MM.1S (cell line): ENCODE measurements at regions not wholly inside any gene's neighbourhood (a gene's known extent, or its start where the extent isn't known, plus 50 kb on each side); places are given as distances from the start of the nearest gene placed in this dataset.

Experiments used
- DNase-seq: peaks from one replicate; pipeline ENCODE4 v3.0.0-alpha.2; 2015
- H2AFZ ChIP-seq: fragments of 300-600 bp; sonication (generic); 2 replicates; pipeline ENCODE4 v1.6.0; 2016; ENCODE audit warnings: antibody characterized with exemption, low read length
- H3F3A ChIP-seq: fragments of 300-600 bp; sonication (generic); 2 replicates; pipeline ENCODE4 v1.6.1; 2016; ENCODE audit warnings: mild to moderate bottlenecking, antibody characterized with exemption, low read length, moderate library complexity, mixed read lengths; ENCODE audit not compliant: insufficient read depth
- H3K27ac ChIP-seq: fragments of 300-600 bp; sonication (generic); 2 replicates; pipeline ENCODE4 v1.5.1; 2016; ENCODE audit warnings: mild to moderate bottlenecking, low read length
- H3K27me3 ChIP-seq: fragments of 300-600 bp; sonication (generic); replicated peaks from 2 replicates; pipeline ENCODE4 v1.6.0; 2016; ENCODE audit warnings: low read length; ENCODE audit not compliant: insufficient read depth
- H3K36me3 ChIP-seq: fragments of 300-600 bp; sonication (generic); replicated peaks from 2 replicates; pipeline ENCODE4 v1.6.1; 2016; ENCODE audit warnings: mild to moderate bottlenecking, low read length, mixed read lengths; ENCODE audit not compliant: insufficient read depth
- H3K4me1 ChIP-seq: fragments of 300-600 bp; sonication (generic); 2 replicates; pipeline ENCODE4 v1.6.1; 2016; ENCODE audit warnings: low read length, mixed read lengths
- H3K4me2 ChIP-seq: fragments of 300-600 bp; sonication (generic); 2 replicates; pipeline ENCODE4 v1.6.0; 2016; ENCODE audit warnings: low read depth, low read length
- H3K4me3 ChIP-seq: fragments of 300-600 bp; sonication (generic); 2 replicates; pipeline ENCODE4 v1.5.1; 2016; ENCODE audit warnings: low read length, mixed read lengths
- H3K79me2 ChIP-seq: fragments of 300-600 bp; sonication (generic); 2 replicates; pipeline ENCODE4 v1.6.1; 2016; ENCODE audit warnings: mixed run types, low read length, mixed read lengths
- H3K9ac ChIP-seq: fragments of 300-600 bp; sonication (generic); 2 replicates; pipeline ENCODE4 v1.6.1; 2016; ENCODE audit warnings: low read length, mixed read lengths
- H3K9me2 ChIP-seq: fragments of 300-600 bp; sonication (generic); replicated peaks from 2 replicates; pipeline ENCODE4 v1.6.1; 2016; ENCODE audit warnings: mild to moderate bottlenecking, low read length, mixed read lengths; ENCODE audit not compliant: insufficient read depth
- H3K9me3 ChIP-seq: fragments of 300-600 bp; sonication (generic); replicated peaks from 2 replicates; pipeline ENCODE4 v1.6.1; 2016; ENCODE audit warnings: mild to moderate bottlenecking, low read length, mixed read lengths; ENCODE audit not compliant: insufficient read depth
- H4K20me1 ChIP-seq: fragments of 300-600 bp; sonication (generic); 2 replicates; pipeline ENCODE4 v1.6.1; 2016; ENCODE audit warnings: mild to moderate bottlenecking, low read length, moderate library complexity, mixed read lengths; ENCODE audit not compliant: insufficient read depth
- EZH2 ChIP-seq: fragments of 300-600 bp; sonication (generic); optimal IDR thresholded peaks from 2 replicates; pipeline ENCODE3; 2017; ENCODE audit warnings: low read depth, mild to moderate bottlenecking, antibody characterized with exemption, low read length, mixed read lengths
- EZH2phosphoT487 ChIP-seq: fragments of 300-600 bp; sonication (generic); IDR thresholded peaks from 2 replicates; pipeline ENCODE4 v1.6.1; 2018; ENCODE audit warnings: antibody characterized with exemption, low read length
- TF ChIP-seq, protein P1 (sequence below): fragments of 300-600 bp; sonication (generic); IDR thresholded peaks from 2 replicates; pipeline ENCODE4 v1.5.1; 2016; ENCODE audit warnings: antibody characterized with exemption, low read length, mixed read lengths

DNA sequence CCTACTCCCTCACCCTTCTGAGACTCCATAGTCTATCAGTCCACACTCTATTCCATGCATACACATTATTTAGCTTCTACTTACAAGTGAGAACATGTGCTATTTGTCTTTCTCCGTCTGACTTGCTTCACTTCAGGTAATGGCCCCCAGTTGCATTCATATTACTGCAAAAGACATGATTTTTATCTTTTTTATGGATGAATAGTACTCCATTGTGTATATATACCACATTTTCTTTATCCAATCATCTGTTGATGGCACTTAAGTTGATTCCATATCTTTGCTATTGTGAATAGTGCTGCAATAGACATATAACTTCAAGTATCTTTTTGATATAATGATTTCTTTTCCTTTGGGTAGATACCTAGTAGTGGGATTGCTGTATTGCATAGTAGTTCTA lies 171.8 kb downstream of the DACT1 start:
- Histone ChIP-seq H3K9ac (no peak overlapping the region), H3K27ac (no peak overlapping the region), H2AFZ (no peak overlapping the region), H3K4me1 (no peaks in the 10 kb centered on the region), H4K20me1 (no peaks in the 10 kb centered on the region), H3K4me2 (no peak overlapping the region), H3F3A (no peaks in the 10 kb centered on the region), H3K36me3 (no peaks in the 10 kb centered on the region), H3K9me2 (no peaks in the 10 kb centered on the region), H3K9me3 (no peaks in the 10 kb centered on the region), H3K27me3 (no peaks in the 10 kb centered on the region), H3K79me2 (no peaks in the 10 kb centered on the region), H3K4me3 (no peak overlapping the region)
- TF ChIP-seq EZH2phosphoT487: no peak
- TF ChIP-seq, protein P1, sequence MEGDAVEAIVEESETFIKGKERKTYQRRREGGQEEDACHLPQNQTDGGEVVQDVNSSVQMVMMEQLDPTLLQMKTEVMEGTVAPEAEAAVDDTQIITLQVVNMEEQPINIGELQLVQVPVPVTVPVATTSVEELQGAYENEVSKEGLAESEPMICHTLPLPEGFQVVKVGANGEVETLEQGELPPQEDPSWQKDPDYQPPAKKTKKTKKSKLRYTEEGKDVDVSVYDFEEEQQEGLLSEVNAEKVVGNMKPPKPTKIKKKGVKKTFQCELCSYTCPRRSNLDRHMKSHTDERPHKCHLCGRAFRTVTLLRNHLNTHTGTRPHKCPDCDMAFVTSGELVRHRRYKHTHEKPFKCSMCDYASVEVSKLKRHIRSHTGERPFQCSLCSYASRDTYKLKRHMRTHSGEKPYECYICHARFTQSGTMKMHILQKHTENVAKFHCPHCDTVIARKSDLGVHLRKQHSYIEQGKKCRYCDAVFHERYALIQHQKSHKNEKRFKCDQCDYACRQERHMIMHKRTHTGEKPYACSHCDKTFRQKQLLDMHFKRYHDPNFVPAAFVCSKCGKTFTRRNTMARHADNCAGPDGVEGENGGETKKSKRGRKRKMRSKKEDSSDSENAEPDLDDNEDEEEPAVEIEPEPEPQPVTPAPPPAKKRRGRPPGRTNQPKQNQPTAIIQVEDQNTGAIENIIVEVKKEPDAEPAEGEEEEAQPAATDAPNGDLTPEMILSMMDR: no peak
- no peak for TF ChIP-seq EZH2
- no peak for DNase-seq

DNA sequence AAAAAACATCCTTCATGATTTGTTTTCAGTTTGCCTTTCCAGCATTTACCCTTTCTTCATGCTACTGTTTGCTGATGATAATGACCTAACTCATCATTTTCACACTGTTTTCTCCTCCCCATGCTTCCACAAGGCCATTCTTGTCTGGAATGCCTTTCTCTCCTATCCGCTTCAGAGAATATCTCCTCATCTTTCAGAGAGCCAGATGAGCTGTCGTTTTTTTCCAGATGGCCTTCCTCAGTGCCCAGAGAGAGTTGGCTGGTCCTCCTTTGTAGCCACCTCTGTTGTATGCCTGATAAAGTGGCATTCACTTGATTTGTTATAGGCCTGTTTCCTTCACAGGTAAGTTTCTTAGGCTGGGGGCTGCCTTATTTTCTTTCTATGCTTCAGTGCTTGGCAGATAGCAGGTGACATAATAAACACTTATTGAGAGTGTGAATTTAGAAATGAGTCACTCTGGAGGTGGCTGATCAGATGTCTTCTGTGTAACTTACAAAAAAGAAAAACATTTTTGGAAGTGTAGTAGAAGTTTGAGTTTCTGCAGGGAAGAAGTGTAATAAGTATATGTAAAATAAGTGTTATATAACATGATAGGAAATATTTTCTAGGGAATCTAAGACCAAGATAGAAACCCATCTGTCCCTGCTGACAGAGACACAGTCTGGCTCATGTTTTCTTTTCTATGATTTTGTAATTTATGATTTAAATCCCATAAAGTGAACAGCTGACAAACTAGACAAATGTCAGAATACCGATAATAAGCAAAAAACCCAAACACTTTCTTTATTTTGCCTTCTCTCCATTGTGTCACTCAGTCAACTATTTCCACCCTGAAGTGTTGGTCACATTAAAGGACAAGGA lies 174.5 kb downstream of the DACT1 start:
- Histone ChIP-seq H3K9me2 (no peaks in the 10 kb centered on the region), H3K4me2 (no peak overlapping the region), H4K20me1 (no peaks in the 10 kb centered on the region), H3K9ac (no peak overlapping the region), H2AFZ (no peak overlapping the region), H3K36me3 (no peaks in the 10 kb centered on the region), H3K79me2 (no peaks in the 10 kb centered on the region), H3K9me3 (no peaks in the 10 kb centered on the region), H3K4me3 (no peak overlapping the region), H3K27ac (no peak overlapping the region), H3K4me1 (no peaks in the 10 kb centered on the region), H3F3A (no peaks in the 10 kb centered on the region), H3K27me3 (no peaks in the 10 kb centered on the region)
- TF ChIP-seq, protein P1: no peak
- TF ChIP-seq EZH2phosphoT487: no peak
- TF ChIP-seq EZH2: no peak
- DNase-seq: no peak

DNA sequence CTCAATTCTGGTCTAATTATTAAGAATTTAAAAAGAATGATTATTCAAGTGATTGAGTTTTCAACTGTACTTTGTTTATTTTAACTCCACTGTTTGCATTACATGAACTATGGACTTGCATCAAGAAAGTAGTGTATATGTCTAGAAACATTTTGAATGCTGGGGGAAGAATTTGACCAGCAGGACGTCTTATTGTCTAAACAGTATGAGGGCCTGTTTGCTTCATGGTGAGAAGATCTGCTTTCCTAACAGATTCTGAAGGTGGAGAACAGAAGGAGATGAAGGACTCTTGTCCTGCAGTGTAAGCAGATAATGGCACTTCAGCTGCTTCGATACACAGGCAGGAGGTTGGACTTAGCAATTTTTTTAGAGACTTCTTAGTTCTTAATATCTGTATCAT lies 176.0 kb downstream of the DACT1 start:
- H3K4me2 ChIP-seq: no peak overlapping the region
- no peak overlapping the region for H2AFZ ChIP-seq
- no peak overlapping the region for H3K4me3 ChIP-seq
- H3K9me2 ChIP-seq: no peaks in the 10 kb centered on the region
- H3K27ac ChIP-seq: no peak overlapping the region
- no peaks in the 10 kb centered on the region for H3K36me3 ChIP-seq
- H3K79me2 ChIP-seq: no peaks in the 10 kb centered on the region
- TF ChIP-seq EZH2 (no peak), EZH2phosphoT487 (no peak)
- TF ChIP-seq, protein P1: no peak
- H3F3A ChIP-seq: no peaks in the 10 kb centered on the region
- no peaks in the 10 kb centered on the region for H3K27me3 ChIP-seq
- H3K9ac ChIP-seq: no peak overlapping the region
- H3K9me3 ChIP-seq: no peaks in the 10 kb centered on the region
- DNase-seq: no peak
- H3K4me1 ChIP-seq: no peaks in the 10 kb centered on the region
- H4K20me1 ChIP-seq: no peaks in the 10 kb centered on the region
